Neural cell (in vitro differentiated cells): ENCODE measurements at regions not wholly inside any gene's neighbourhood (a gene's known extent, or its start where the extent isn't known, plus 50 kb on each side); places are given as distances from the start of the nearest gene placed in this dataset.

Experiments used
- H2AFZ ChIP-seq: fragments of 200-600, 300-800 bp; sonication (generic), shearing (Covaris generic); 2 replicates; pipeline ENCODE4 v1.6.0; 2014; ENCODE audit warnings: low read depth, mild to moderate bottlenecking, antibody characterized with exemption, low read length, moderate library complexity
- H3F3A ChIP-seq: fragments of 200-600 bp; shearing (Covaris generic); 2 replicates; pipeline ENCODE4 v1.6.1; 2016; ENCODE audit warnings: mild to moderate bottlenecking, moderate library complexity, mixed read lengths, antibody characterized with exemption, low read length; ENCODE audit not compliant: insufficient read depth, poor library complexity, severe bottlenecking
- H3K27ac ChIP-seq: fragments of 200-600, 300-800 bp; sonication (generic), shearing (Covaris generic); 2 replicates; pipeline ENCODE4 v1.5.1; 2014; ENCODE audit warnings: mild to moderate bottlenecking, low read length, moderate library complexity
- H3K27me3 ChIP-seq: fragments of 300-800, 200-600 bp; sonication (generic), shearing (Covaris generic); 2 replicates; pipeline ENCODE4 v1.6.0; 2014; ENCODE audit warnings: mild to moderate bottlenecking, low read depth, low read length, moderate library complexity; ENCODE audit not compliant: insufficient read depth
- H3K36me3 ChIP-seq: fragments of 300-800, 200-600 bp; sonication (generic), shearing (Covaris generic); 2 replicates; pipeline ENCODE4 v1.5.1; 2014; ENCODE audit warnings: mild to moderate bottlenecking, antibody characterized with exemption, low read length, moderate library complexity; ENCODE audit not compliant: insufficient read depth
- H3K4me2 ChIP-seq: fragments of 300-800, 200-600 bp; sonication (generic), shearing (Covaris generic); 2 replicates; pipeline ENCODE4 v1.6.0; 2014; ENCODE audit warnings: mild to moderate bottlenecking, low read length
- H3K4me3 ChIP-seq: fragments of 300-800, 200-600 bp; sonication (generic), shearing (Covaris generic); 2 replicates; pipeline ENCODE4 v1.5.1; 2014; ENCODE audit warnings: mild to moderate bottlenecking, low read length, moderate library complexity
- H3K79me2 ChIP-seq: fragments of 200-600 bp; shearing (Covaris generic); replicated peaks from 2 replicates; pipeline ENCODE4 v1.6.0; 2014; ENCODE audit warnings: mild to moderate bottlenecking, low read length, moderate library complexity; ENCODE audit not compliant: insufficient read depth
- H3K9ac ChIP-seq: fragments of 300-800, 200-600 bp; sonication (generic), shearing (Covaris generic); 2 replicates; pipeline ENCODE4 v1.6.1; 2016; ENCODE audit warnings: mild to moderate bottlenecking, low read length, mixed read lengths
- H3K9me2 ChIP-seq: fragments of 200-600 bp; shearing (Covaris generic); 2 replicates; pipeline ENCODE4 v1.6.1; 2016; ENCODE audit warnings: mild to moderate bottlenecking, low read length, mixed read lengths; ENCODE audit not compliant: insufficient read depth
- H3K9me3 ChIP-seq: fragments of 200-600, 300-800 bp; sonication (generic), shearing (Covaris generic); 2 replicates; pipeline ENCODE4 v1.6.1; 2016; ENCODE audit warnings: mild to moderate bottlenecking, mixed run types, low read length, moderate library complexity, mixed read lengths
- H4K20me1 ChIP-seq: fragments of 200-600 bp; shearing (Covaris generic); 2 replicates; pipeline ENCODE4 v1.6.1; 2016; ENCODE audit warnings: mild to moderate bottlenecking, mixed run types; ENCODE audit not compliant: insufficient read depth
- CTCF ChIP-seq: fragments of 450-650 bp; IDR thresholded peaks from 2 replicates; pipeline ENCODE4 v1.5.1; 2014; ENCODE audit warnings: antibody characterized with exemption, mild to moderate bottlenecking, moderate library complexity; ENCODE audit not compliant: poor library complexity, severe bottlenecking
- EP300 ChIP-seq: fragments of 450-650 bp; conservative IDR thresholded peaks from 2 replicates; pipeline ENCODE4 v1.6.1; 2014; ENCODE audit warnings: antibody characterized with exemption, mild to moderate bottlenecking, moderate library complexity; ENCODE audit not compliant: poor library complexity, severe bottlenecking
- EZH2 ChIP-seq: fragments of 200-600, 300-800 bp; shearing (Covaris generic), sonication (generic); IDR thresholded peaks from 2 replicates; pipeline ENCODE4 v1.6.1; 2014; ENCODE audit warnings: antibody characterized with exemption, low read length, borderline replicate concordance, mild to moderate bottlenecking; ENCODE audit not compliant: insufficient read depth, poor library complexity, severe bottlenecking
- MXI1 ChIP-seq: fragments of 450-650 bp; conservative IDR thresholded peaks from 2 replicates; pipeline ENCODE4 v1.6.1; 2014; ENCODE audit warnings: antibody characterized with exemption, mild to moderate bottlenecking; ENCODE audit not compliant: poor library complexity, severe bottlenecking
- POLR2AphosphoS5 ChIP-seq: IDR thresholded peaks from 2 replicates; pipeline ENCODE4 v1.6.1; 2012
- RAD21 ChIP-seq: fragments of 450-650 bp; conservative IDR thresholded peaks from 2 replicates; pipeline ENCODE4 v1.6.1; 2014; ENCODE audit warnings: antibody characterized with exemption, mild to moderate bottlenecking, moderate library complexity
- REST ChIP-seq: IDR thresholded peaks from 2 replicates; pipeline ENCODE4 v1.6.1; 2012; ENCODE audit warnings: borderline replicate concordance
- SMC3 ChIP-seq: fragments of 450-650 bp; conservative IDR thresholded peaks from 2 replicates; pipeline ENCODE4 v1.6.1; 2014; ENCODE audit warnings: antibody characterized with exemption, mild to moderate bottlenecking, moderate library complexity; ENCODE audit not compliant: poor library complexity
- TAF1 ChIP-seq: IDR thresholded peaks from 2 replicates; pipeline ENCODE4 v1.6.1; 2012; ENCODE audit warnings: low read depth

GRCh38 chr18:70982292-70982691, 693.4 kb downstream of the SOCS6 start:
- Histone ChIP-seq H3K4me3 (no peak overlapping the region), H3K27me3 (no peaks in the 10 kb centered on the region), H3K9me2 (no peaks in the 10 kb centered on the region), H3K4me2 (no peak overlapping the region), H4K20me1 (no peaks in the 10 kb centered on the region), H3K79me2 (no peaks in the 10 kb centered on the region), H3K9me3 (no peaks in the 10 kb centered on the region), H3K9ac (no peak overlapping the region), H2AFZ (no peak overlapping the region), H3K27ac (no peak overlapping the region), H3F3A (no peaks in the 10 kb centered on the region), H3K36me3 (no peaks in the 10 kb centered on the region)
- TF ChIP-seq EP300 (no peak), EZH2 (no peak), RAD21 (no peak), CTCF (no peak), REST (no peak), TAF1 (no peak), POLR2AphosphoS5 (no peak), SMC3 (no peak), MXI1 (no peak)

- no peaks in the 10 kb centered on the region for H3F3A ChIP-seq
- no peaks in the 10 kb centered on the region for H4K20me1 ChIP-seq
- H3K79me2 ChIP-seq = no peaks in the 10 kb centered on the region
- no peak for TF ChIP-seq EZH2
- TF ChIP-seq REST = no peak
- no peak for TF ChIP-seq RAD21
- no peak for TF ChIP-seq CTCF
- no peak for TF ChIP-seq POLR2AphosphoS5
- TF ChIP-seq EP300 = no peak
- TF ChIP-seq MXI1 = no peak
- no peak for TF ChIP-seq TAF1
- no peak for TF ChIP-seq SMC3
- no peak overlapping the region for H3K4me3 ChIP-seq
- no peak overlapping the region for H3K27ac ChIP-seq
- H3K36me3 ChIP-seq = no peaks in the 10 kb centered on the region
- no peak overlapping the region for H3K4me2 ChIP-seq
- H2AFZ ChIP-seq = no peak overlapping the region
- H3K9ac ChIP-seq = no peak overlapping the region
- no peaks in the 10 kb centered on the region for H3K9me3 ChIP-seq
- H3K9me2 ChIP-seq = no peaks in the 10 kb centered on the region
- no peaks in the 10 kb centered on the region for H3K27me3 ChIP-seq
Measured at GRCh38 chr18:70981400-70982140, 692.7 kb downstream of the SOCS6 start.
